HCT116 (cell line): ENCODE measurements at regions not wholly inside any gene's neighbourhood (a gene's known extent, or its start where the extent isn't known, plus 50 kb on each side); places are given as distances from the start of the nearest gene placed in this dataset.
"Not testable (repeated sequence)": the region's sequence is repeated elsewhere in the genome, so short reads cannot be mapped to it uniquely, and the experiment has no call there.

Experiments used
- ATAC-seq: fragments of 200-7000 bp; cut with Tn5 transposase; 2 replicates; pipeline ENCODE4 v1.9.1; 2020; ENCODE audit warnings: mild to moderate bottlenecking, moderate library complexity
- BruUV-seq: library from RNA; stranded (reverse); fragments of 400-500 nt; replicated peaks from 2 replicates; lab custom pipeline; 2021; lab: Mats Ljungman, UMichigan
- CTCF ChIA-PET: fragments of 300-600 bp; sonication (Branson Sonifier 250); formaldehyde crosslinking; loops from one replicate; lab custom pipeline; 2021; ENCODE audit warnings: antibody characterized with exemption; lab: Charles Lee
- POLR2A ChIA-PET: fragments of 300-600, 350-600 bp; sonication (Branson Sonifier 250); formaldehyde crosslinking; loops from one replicate; lab custom pipeline; 2021; ENCODE audit warnings: antibody characterized with exemption; lab: Charles Lee
- RAD21 ChIA-PET, 2 experiments: fragments of 300-600 bp; sonication (Branson Sonifier 250); formaldehyde crosslinking; loops; one replicate each; lab custom pipeline; 2023; ENCODE audit warnings: low total read pairs in 2 of 2; ENCODE audit not compliant: uncharacterized antibody in 2 of 2, unreplicated experiment in 2 of 2, low non-redundant PET in 1 of 2; lab: Charles Lee
- DNase-seq: peaks from one replicate; pipeline ENCODE4 v3.0.0-alpha.2; 2010; ENCODE audit warnings: low read depth, low spot score
- H2AFZ ChIP-seq: fragments of 200-600 bp; shearing (Covaris generic), sonication (generic); 2 replicates; pipeline ENCODE4 v1.6.1; 2017; ENCODE audit warnings: low read depth, mixed run types, mixed read lengths, antibody characterized with exemption, low read length; ENCODE audit not compliant: poor library complexity, severe bottlenecking
- H3K27ac ChIP-seq: 2 replicates; pipeline ENCODE4 v1.5.1; 2012; ENCODE audit warnings: low read depth, low read length
- H3K27me3 ChIP-seq: fragments of 200-600 bp; sonication (generic); 2 replicates; pipeline ENCODE4 v1.6.1; 2016; ENCODE audit warnings: mixed run types, low read length, mixed read lengths; ENCODE audit not compliant: insufficient read depth
- H3K36me3 ChIP-seq, 2 experiments: fragments of 200-500 bp in 1 of 2; fragments of 200-600 bp in 1 of 2; sonication (Bioruptor generic) in 1 of 2; sonication (generic) in 1 of 2; 2 replicates each; pipeline versions ENCODE4 v1.5.1 to v1.6.1; 2014 to 2016; ENCODE audit warnings: low read length in 2 of 2, inconsistent platforms in 1 of 2, mixed read lengths in 1 of 2, mixed run types in 1 of 2; ENCODE audit not compliant: insufficient read depth in 2 of 2, control insufficient read depth in 1 of 2
- H3K4me1 ChIP-seq, 2 experiments: fragments of 200-600 bp in 1 of 2; sonication (generic) in 1 of 2; 2 replicates each; pipeline versions ENCODE4 v1.5.1 to v1.6.1; 2012 to 2017; ENCODE audit warnings: low read length in 2 of 2, inconsistent platforms in 1 of 2, mild to moderate bottlenecking in 1 of 2, mixed read lengths in 1 of 2, mixed run types in 1 of 2, moderate library complexity in 1 of 2; ENCODE audit not compliant: insufficient read depth in 2 of 2, control insufficient read depth in 1 of 2
- H3K4me2 ChIP-seq: fragments of 200-600 bp; sonication (generic); 2 replicates; pipeline ENCODE4 v1.6.1; 2017; ENCODE audit warnings: mixed run types, low read length, mixed read lengths
- H3K4me3 ChIP-seq, 2 experiments: fragments of 200-600 bp in 1 of 2; sonication (generic) in 1 of 2; replicated peaks in 1 of 2; 2 replicates each; pipeline ENCODE4 v1.5.1; 2011 to 2016; ENCODE audit warnings: low read length in 2 of 2, control low read depth in 1 of 2, low read depth in 1 of 2, mild to moderate bottlenecking in 1 of 2, mixed read lengths in 1 of 2, mixed run types in 1 of 2
- H3K79me2 ChIP-seq: fragments of 200-600 bp; sonication (generic); 2 replicates; pipeline ENCODE4 v1.6.1; 2017; ENCODE audit warnings: mild to moderate bottlenecking, mixed run types, low read length, moderate library complexity, mixed read lengths; ENCODE audit not compliant: insufficient read depth
- H3K9ac ChIP-seq: fragments of 200-600 bp; sonication (generic); 2 replicates; pipeline ENCODE4 v1.6.1; 2016; ENCODE audit warnings: low read length, mixed read lengths
- H3K9me2 ChIP-seq: fragments of 200-600 bp; sonication (generic), shearing (Covaris generic); 2 replicates; pipeline ENCODE4 v1.6.1; 2017; ENCODE audit warnings: mixed run types, mild to moderate bottlenecking, moderate library complexity; ENCODE audit not compliant: insufficient read depth
- H3K9me3 ChIP-seq, 2 experiments: fragments of 200-500 bp in 1 of 2; fragments of 200-600 bp in 1 of 2; sonication (Bioruptor generic) in 1 of 2; sonication (generic) in 1 of 2; 2 replicates each; pipeline ENCODE4 v1.6.1; 2014 to 2017; ENCODE audit warnings: low read length in 2 of 2, mixed read lengths in 2 of 2, inconsistent platforms in 1 of 2, low read depth in 1 of 2, mild to moderate bottlenecking in 1 of 2, mixed run types in 1 of 2, moderate library complexity in 1 of 2; ENCODE audit not compliant: control insufficient read depth in 1 of 2, insufficient read depth in 1 of 2
- H4K20me1 ChIP-seq: fragments of 200-600 bp; sonication (generic), shearing (Covaris generic); 2 replicates; pipeline ENCODE4 v1.6.1; 2017; ENCODE audit warnings: mixed run types, mild to moderate bottlenecking, moderate library complexity; ENCODE audit not compliant: insufficient read depth
- CBX3 ChIP-seq: IDR thresholded peaks from 2 replicates; pipeline ENCODE4 v1.6.1; 2012; ENCODE audit warnings: low read depth
- EGR1 ChIP-seq: IDR thresholded peaks from 2 replicates; pipeline ENCODE4 v1.6.1; 2012; ENCODE audit warnings: low read depth
- ELF1 ChIP-seq: IDR thresholded peaks from 2 replicates; pipeline ENCODE4 v1.6.1; 2012; ENCODE audit warnings: low read depth, borderline replicate concordance
- POLR2A ChIP-seq: IDR thresholded peaks from 2 replicates; pipeline ENCODE4 v1.7.0; 2011; ENCODE audit warnings: borderline replicate concordance; ENCODE audit not compliant: insufficient read depth, insufficient read length; ENCODE audit errors: extremely low read depth
- POLR2AphosphoS5 ChIP-seq: IDR thresholded peaks from 2 replicates; pipeline ENCODE4 v1.6.1; 2011; ENCODE audit warnings: mild to moderate bottlenecking, low read depth, low read length, moderate library complexity
- SRF ChIP-seq: IDR thresholded peaks from 2 replicates; pipeline ENCODE4 v1.6.1; 2012; ENCODE audit warnings: low read depth
- ZNF274 ChIP-seq: fragments of 200-500 bp; sonication (Bioruptor generic); IDR thresholded peaks from 2 replicates; pipeline ENCODE4 v1.6.1; 2014; ENCODE audit warnings: mild to moderate bottlenecking, low read depth, low read length, inconsistent platforms
- intact Hi-C: fragments of 100-400 bp; cut with micrococcal nuclease; formaldehyde crosslinking; loops from 2 replicates; pipeline ENCODE4 v1.10.0; 2022
- TF ChIP-seq, protein P1 (sequence below): IDR thresholded peaks from 2 replicates; pipeline ENCODE4 v1.6.1; 2012

DNA sequence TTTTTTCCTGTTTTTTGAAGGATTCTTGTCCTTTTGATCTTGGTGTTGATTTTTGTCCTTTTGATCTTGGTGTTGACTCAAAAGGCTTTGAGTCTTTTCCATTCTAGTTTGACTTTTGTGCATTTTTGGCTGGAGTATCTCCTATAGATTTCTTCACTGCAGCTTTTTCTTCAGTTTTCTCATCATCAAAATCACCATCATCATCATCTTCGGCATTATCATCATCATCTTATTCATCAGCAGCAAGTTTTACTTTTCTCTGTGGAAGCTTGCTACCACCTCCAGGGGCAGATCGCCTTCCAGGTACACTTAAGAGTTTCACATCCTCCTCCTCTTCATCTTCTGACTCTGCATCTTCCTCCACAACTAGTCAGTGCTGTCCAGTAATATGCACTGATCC, 56.5 kb upstream of the MCHR2 start (continued):
- TF ChIP-seq POLR2A (no peak), ELF1 (no peak), SRF (no peak), POLR2AphosphoS5 (no peak), ZNF274 (no peak), CBX3 (no peak), EGR1 (no peak)
- TF ChIP-seq, protein P1, sequence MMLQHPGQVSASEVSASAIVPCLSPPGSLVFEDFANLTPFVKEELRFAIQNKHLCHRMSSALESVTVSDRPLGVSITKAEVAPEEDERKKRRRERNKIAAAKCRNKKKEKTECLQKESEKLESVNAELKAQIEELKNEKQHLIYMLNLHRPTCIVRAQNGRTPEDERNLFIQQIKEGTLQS, result no peak

DNA sequence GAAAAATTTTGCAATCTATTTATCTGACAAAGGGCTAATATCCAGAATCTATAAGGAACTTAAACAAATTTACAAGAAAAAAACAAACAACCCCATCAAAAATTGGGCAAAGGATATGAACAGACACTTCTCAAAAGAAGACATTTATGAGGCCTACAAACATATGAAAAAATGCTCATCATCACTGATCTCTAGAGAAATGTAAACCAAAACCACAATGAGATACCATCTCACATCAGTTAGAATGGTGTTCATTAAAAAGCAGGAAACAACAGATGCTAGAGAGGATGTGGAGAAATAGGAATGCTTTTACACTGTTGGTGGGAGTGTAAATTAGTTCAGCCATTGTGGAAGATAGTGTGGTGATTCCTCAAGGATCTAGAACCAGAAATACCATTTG, 49.9 kb upstream of the MCHR2 start:
- H3K4me1 ChIP-seq, DNase-seq, H4K20me1 ChIP-seq, H2AFZ ChIP-seq, BruUV-seq, H3K9ac ChIP-seq, H3K79me2 ChIP-seq, H3K9me3 ChIP-seq, intact Hi-C loops, RAD21 ChIA-PET, H3K4me2 ChIP-seq, ATAC-seq, H3K27ac ChIP-seq, H3K36me3 ChIP-seq, POLR2A ChIA-PET, H3K4me3 ChIP-seq, CTCF ChIA-PET, H3K9me2 ChIP-seq, H3K27me3 ChIP-seq: not testable (repeated sequence)
